HCT116 (cell line): ENCODE measurements at regions not wholly inside any gene's neighbourhood (a gene's known extent, or its start where the extent isn't known, plus 50 kb on each side); places are given as distances from the start of the nearest gene placed in this dataset.

Experiments used
- ATAC-seq: fragments of 200-7000 bp; cut with Tn5 transposase; 2 replicates; pipeline ENCODE4 v1.9.1; 2020; ENCODE audit warnings: mild to moderate bottlenecking, moderate library complexity
- BruUV-seq: library from RNA; stranded (reverse); fragments of 400-500 nt; replicated peaks from 2 replicates; lab custom pipeline; 2021; lab: Mats Ljungman, UMichigan
- CTCF ChIA-PET: fragments of 300-600 bp; sonication (Branson Sonifier 250); formaldehyde crosslinking; loops from one replicate; lab custom pipeline; 2021; ENCODE audit warnings: antibody characterized with exemption; lab: Charles Lee
- POLR2A ChIA-PET: fragments of 300-600, 350-600 bp; sonication (Branson Sonifier 250); formaldehyde crosslinking; loops from one replicate; lab custom pipeline; 2021; ENCODE audit warnings: antibody characterized with exemption; lab: Charles Lee
- RAD21 ChIA-PET, 2 experiments: fragments of 300-600 bp; sonication (Branson Sonifier 250); formaldehyde crosslinking; loops; one replicate each; lab custom pipeline; 2023; ENCODE audit warnings: low total read pairs in 2 of 2; ENCODE audit not compliant: uncharacterized antibody in 2 of 2, unreplicated experiment in 2 of 2, low non-redundant PET in 1 of 2; lab: Charles Lee
- DNase-seq: peaks from one replicate; pipeline ENCODE4 v3.0.0-alpha.2; 2010; ENCODE audit warnings: low read depth, low spot score
- H2AFZ ChIP-seq: fragments of 200-600 bp; shearing (Covaris generic), sonication (generic); 2 replicates; pipeline ENCODE4 v1.6.1; 2017; ENCODE audit warnings: low read depth, mixed run types, mixed read lengths, antibody characterized with exemption, low read length; ENCODE audit not compliant: poor library complexity, severe bottlenecking
- H3K27ac ChIP-seq: 2 replicates; pipeline ENCODE4 v1.5.1; 2012; ENCODE audit warnings: low read depth, low read length
- H3K27me3 ChIP-seq: fragments of 200-600 bp; sonication (generic); 2 replicates; pipeline ENCODE4 v1.6.1; 2016; ENCODE audit warnings: mixed run types, low read length, mixed read lengths; ENCODE audit not compliant: insufficient read depth
- H3K36me3 ChIP-seq, 2 experiments: fragments of 200-500 bp in 1 of 2; fragments of 200-600 bp in 1 of 2; sonication (Bioruptor generic) in 1 of 2; sonication (generic) in 1 of 2; 2 replicates each; pipeline versions ENCODE4 v1.5.1 to v1.6.1; 2014 to 2016; ENCODE audit warnings: low read length in 2 of 2, inconsistent platforms in 1 of 2, mixed read lengths in 1 of 2, mixed run types in 1 of 2; ENCODE audit not compliant: insufficient read depth in 2 of 2, control insufficient read depth in 1 of 2
- H3K4me1 ChIP-seq, 2 experiments: fragments of 200-600 bp in 1 of 2; sonication (generic) in 1 of 2; 2 replicates each; pipeline versions ENCODE4 v1.5.1 to v1.6.1; 2012 to 2017; ENCODE audit warnings: low read length in 2 of 2, inconsistent platforms in 1 of 2, mild to moderate bottlenecking in 1 of 2, mixed read lengths in 1 of 2, mixed run types in 1 of 2, moderate library complexity in 1 of 2; ENCODE audit not compliant: insufficient read depth in 2 of 2, control insufficient read depth in 1 of 2
- H3K4me2 ChIP-seq: fragments of 200-600 bp; sonication (generic); 2 replicates; pipeline ENCODE4 v1.6.1; 2017; ENCODE audit warnings: mixed run types, low read length, mixed read lengths
- H3K4me3 ChIP-seq, 2 experiments: fragments of 200-600 bp in 1 of 2; sonication (generic) in 1 of 2; replicated peaks in 1 of 2; 2 replicates each; pipeline ENCODE4 v1.5.1; 2011 to 2016; ENCODE audit warnings: low read length in 2 of 2, control low read depth in 1 of 2, low read depth in 1 of 2, mild to moderate bottlenecking in 1 of 2, mixed read lengths in 1 of 2, mixed run types in 1 of 2
- H3K79me2 ChIP-seq: fragments of 200-600 bp; sonication (generic); 2 replicates; pipeline ENCODE4 v1.6.1; 2017; ENCODE audit warnings: mild to moderate bottlenecking, mixed run types, low read length, moderate library complexity, mixed read lengths; ENCODE audit not compliant: insufficient read depth
- H3K9ac ChIP-seq: fragments of 200-600 bp; sonication (generic); 2 replicates; pipeline ENCODE4 v1.6.1; 2016; ENCODE audit warnings: low read length, mixed read lengths
- H3K9me2 ChIP-seq: fragments of 200-600 bp; sonication (generic), shearing (Covaris generic); 2 replicates; pipeline ENCODE4 v1.6.1; 2017; ENCODE audit warnings: mixed run types, mild to moderate bottlenecking, moderate library complexity; ENCODE audit not compliant: insufficient read depth
- H3K9me3 ChIP-seq, 2 experiments: fragments of 200-500 bp in 1 of 2; fragments of 200-600 bp in 1 of 2; sonication (Bioruptor generic) in 1 of 2; sonication (generic) in 1 of 2; 2 replicates each; pipeline ENCODE4 v1.6.1; 2014 to 2017; ENCODE audit warnings: low read length in 2 of 2, mixed read lengths in 2 of 2, inconsistent platforms in 1 of 2, low read depth in 1 of 2, mild to moderate bottlenecking in 1 of 2, mixed run types in 1 of 2, moderate library complexity in 1 of 2; ENCODE audit not compliant: control insufficient read depth in 1 of 2, insufficient read depth in 1 of 2
- H4K20me1 ChIP-seq: fragments of 200-600 bp; sonication (generic), shearing (Covaris generic); 2 replicates; pipeline ENCODE4 v1.6.1; 2017; ENCODE audit warnings: mixed run types, mild to moderate bottlenecking, moderate library complexity; ENCODE audit not compliant: insufficient read depth
- ATF3 ChIP-seq: IDR thresholded peaks from 2 replicates; pipeline ENCODE4 v1.6.1; 2012
- CBX3 ChIP-seq: IDR thresholded peaks from 2 replicates; pipeline ENCODE4 v1.6.1; 2012; ENCODE audit warnings: low read depth
- CEBPB ChIP-seq: IDR thresholded peaks from 2 replicates; pipeline ENCODE4 v1.6.1; 2012; ENCODE audit warnings: low read depth
- ELF1 ChIP-seq: IDR thresholded peaks from 2 replicates; pipeline ENCODE4 v1.6.1; 2012; ENCODE audit warnings: low read depth, borderline replicate concordance
- EZH2 ChIP-seq: fragments of 200-600 bp; sonication (generic); IDR thresholded peaks from 2 replicates; pipeline ENCODE4 v1.6.1; 2017; ENCODE audit warnings: antibody characterized with exemption, mixed run types
- EZH2phosphoT487 ChIP-seq: fragments of 200-600 bp; IDR thresholded peaks from 2 replicates; pipeline ENCODE4 v1.6.1; 2018; ENCODE audit warnings: antibody characterized with exemption, borderline replicate concordance
- FOSL1 ChIP-seq: IDR thresholded peaks from 2 replicates; pipeline ENCODE4 v1.6.1; 2012; ENCODE audit warnings: low read depth
- MAX ChIP-seq: IDR thresholded peaks from 2 replicates; pipeline ENCODE4 v1.6.1; 2012
- POLR2A ChIP-seq: IDR thresholded peaks from 2 replicates; pipeline ENCODE4 v1.7.0; 2011; ENCODE audit warnings: borderline replicate concordance; ENCODE audit not compliant: insufficient read depth, insufficient read length; ENCODE audit errors: extremely low read depth
- POLR2AphosphoS5 ChIP-seq: IDR thresholded peaks from 2 replicates; pipeline ENCODE4 v1.6.1; 2011; ENCODE audit warnings: mild to moderate bottlenecking, low read depth, low read length, moderate library complexity
- RAD21 ChIP-seq: IDR thresholded peaks from 2 replicates; pipeline ENCODE4 v1.6.1; 2012; ENCODE audit warnings: low read depth, mild to moderate bottlenecking
- SRF ChIP-seq: IDR thresholded peaks from 2 replicates; pipeline ENCODE4 v1.6.1; 2012; ENCODE audit warnings: low read depth
- TCF7L2 ChIP-seq: IDR thresholded peaks from 2 replicates; pipeline ENCODE4 v1.7.0; 2011; ENCODE audit warnings: borderline replicate concordance, inconsistent platforms; ENCODE audit not compliant: insufficient read depth, insufficient read length; ENCODE audit errors: extremely low read depth
- YY1 ChIP-seq: IDR thresholded peaks from 2 replicates; pipeline ENCODE4 v1.6.1; 2011; ENCODE audit warnings: low read length, low read depth, moderate library complexity, mild to moderate bottlenecking; ENCODE audit not compliant: insufficient replicate concordance; ENCODE audit errors: extremely low read depth
- ZFX ChIP-seq: fragments of 450-650 bp; IDR thresholded peaks from 2 replicates; pipeline ENCODE4 v1.6.1; 2017
- intact Hi-C: fragments of 100-400 bp; cut with micrococcal nuclease; formaldehyde crosslinking; loops from 2 replicates; pipeline ENCODE4 v1.10.0; 2022
- TF ChIP-seq, protein P1 (sequence below): IDR thresholded peaks from 2 replicates; pipeline ENCODE4 v1.6.1; 2011; ENCODE audit warnings: mild to moderate bottlenecking, low read length, moderate library complexity; ENCODE audit not compliant: insufficient replicate concordance; ENCODE audit errors: extremely low read depth
- TF ChIP-seq, protein P2 (sequence below): IDR thresholded peaks from 2 replicates; pipeline ENCODE4 v1.6.1; 2012; ENCODE audit warnings: low read depth

DNA sequence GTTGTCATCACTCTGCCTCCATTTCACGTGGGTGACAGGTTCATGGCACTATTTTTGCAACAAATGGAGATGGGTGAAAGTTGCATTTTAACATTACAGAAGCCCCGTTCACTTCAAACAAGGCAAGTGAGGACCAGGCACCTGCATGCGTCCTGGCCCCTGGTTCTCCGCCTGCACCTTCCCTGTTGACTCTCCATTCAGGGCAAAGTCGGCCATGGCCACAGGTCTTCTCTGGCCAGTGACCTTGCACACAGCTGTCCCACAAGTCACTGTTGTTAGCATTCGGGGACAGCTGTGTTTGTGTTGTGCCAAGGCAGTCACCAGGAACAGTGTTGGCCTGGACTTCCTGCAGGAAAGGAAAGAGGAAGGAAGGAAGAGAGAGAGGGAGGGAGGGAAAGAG lies 554.9 kb downstream of the TCERG1L start (continued):
- no peak for TF ChIP-seq TCF7L2
- TF ChIP-seq EZH2: no peak
- TF ChIP-seq, all 23 proteins: peak for 0

DNA sequence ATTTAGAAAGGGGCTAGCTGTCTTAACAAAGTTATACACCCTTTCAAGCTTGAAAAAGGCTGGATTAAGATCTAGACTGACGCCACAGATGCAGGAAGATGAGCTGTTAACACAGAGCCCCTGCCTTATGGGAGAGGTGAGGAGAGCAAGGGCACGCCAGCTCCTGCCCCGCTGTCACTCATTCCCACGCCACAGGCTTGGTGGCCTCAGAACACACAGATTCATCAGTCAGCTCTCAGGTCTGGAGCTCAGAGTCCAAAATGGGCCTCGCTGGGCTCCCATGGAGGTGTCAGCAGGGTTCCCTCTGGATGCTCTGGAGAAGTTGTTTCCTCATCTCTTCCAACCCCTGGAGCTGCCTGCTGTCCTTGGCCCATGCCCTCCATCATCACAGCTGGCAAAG lies 554.2 kb downstream of the TCERG1L start:
- no peak overlapping the region for H2AFZ ChIP-seq
- RAD21 ChIA-PET: no interaction called here
- H3K4me1 ChIP-seq: no peaks in the 10 kb centered on the region
- no peaks in the 10 kb centered on the region for H3K9me3 ChIP-seq
- no peaks in the 10 kb centered on the region for H3K79me2 ChIP-seq
- H3K4me3 ChIP-seq: no peak overlapping the region
- DNase-seq: no peak
- no peak overlapping the region for H3K27ac ChIP-seq
- ATAC-seq: no peak
- no peaks in the 10 kb centered on the region for H3K36me3 ChIP-seq
- intact Hi-C loops: no loop called here
- H4K20me1 ChIP-seq: no peaks in the 10 kb centered on the region
- H3K27me3 ChIP-seq: no peaks in the 10 kb centered on the region
- TF ChIP-seq FOSL1 (no peak), CBX3 (no peak), SRF (no peak), POLR2A (no peak), EZH2phosphoT487 (no peak), YY1 (no peak), ZFX (no peak), MAX (no peak), ELF1 (no peak), CEBPB (no peak), POLR2AphosphoS5 (no peak), ATF3 (no peak), RAD21 (no peak), EZH2 (no peak)
- TF ChIP-seq, protein P1, sequence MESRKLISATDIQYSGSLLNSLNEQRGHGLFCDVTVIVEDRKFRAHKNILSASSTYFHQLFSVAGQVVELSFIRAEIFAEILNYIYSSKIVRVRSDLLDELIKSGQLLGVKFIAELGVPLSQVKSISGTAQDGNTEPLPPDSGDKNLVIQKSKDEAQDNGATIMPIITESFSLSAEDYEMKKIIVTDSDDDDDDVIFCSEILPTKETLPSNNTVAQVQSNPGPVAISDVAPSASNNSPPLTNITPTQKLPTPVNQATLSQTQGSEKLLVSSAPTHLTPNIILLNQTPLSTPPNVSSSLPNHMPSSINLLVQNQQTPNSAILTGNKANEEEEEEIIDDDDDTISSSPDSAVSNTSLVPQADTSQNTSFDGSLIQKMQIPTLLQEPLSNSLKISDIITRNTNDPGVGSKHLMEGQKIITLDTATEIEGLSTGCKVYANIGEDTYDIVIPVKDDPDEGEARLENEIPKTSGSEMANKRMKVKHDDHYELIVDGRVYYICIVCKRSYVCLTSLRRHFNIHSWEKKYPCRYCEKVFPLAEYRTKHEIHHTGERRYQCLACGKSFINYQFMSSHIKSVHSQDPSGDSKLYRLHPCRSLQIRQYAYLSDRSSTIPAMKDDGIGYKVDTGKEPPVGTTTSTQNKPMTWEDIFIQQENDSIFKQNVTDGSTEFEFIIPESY: no peak
- TF ChIP-seq, protein P2, sequence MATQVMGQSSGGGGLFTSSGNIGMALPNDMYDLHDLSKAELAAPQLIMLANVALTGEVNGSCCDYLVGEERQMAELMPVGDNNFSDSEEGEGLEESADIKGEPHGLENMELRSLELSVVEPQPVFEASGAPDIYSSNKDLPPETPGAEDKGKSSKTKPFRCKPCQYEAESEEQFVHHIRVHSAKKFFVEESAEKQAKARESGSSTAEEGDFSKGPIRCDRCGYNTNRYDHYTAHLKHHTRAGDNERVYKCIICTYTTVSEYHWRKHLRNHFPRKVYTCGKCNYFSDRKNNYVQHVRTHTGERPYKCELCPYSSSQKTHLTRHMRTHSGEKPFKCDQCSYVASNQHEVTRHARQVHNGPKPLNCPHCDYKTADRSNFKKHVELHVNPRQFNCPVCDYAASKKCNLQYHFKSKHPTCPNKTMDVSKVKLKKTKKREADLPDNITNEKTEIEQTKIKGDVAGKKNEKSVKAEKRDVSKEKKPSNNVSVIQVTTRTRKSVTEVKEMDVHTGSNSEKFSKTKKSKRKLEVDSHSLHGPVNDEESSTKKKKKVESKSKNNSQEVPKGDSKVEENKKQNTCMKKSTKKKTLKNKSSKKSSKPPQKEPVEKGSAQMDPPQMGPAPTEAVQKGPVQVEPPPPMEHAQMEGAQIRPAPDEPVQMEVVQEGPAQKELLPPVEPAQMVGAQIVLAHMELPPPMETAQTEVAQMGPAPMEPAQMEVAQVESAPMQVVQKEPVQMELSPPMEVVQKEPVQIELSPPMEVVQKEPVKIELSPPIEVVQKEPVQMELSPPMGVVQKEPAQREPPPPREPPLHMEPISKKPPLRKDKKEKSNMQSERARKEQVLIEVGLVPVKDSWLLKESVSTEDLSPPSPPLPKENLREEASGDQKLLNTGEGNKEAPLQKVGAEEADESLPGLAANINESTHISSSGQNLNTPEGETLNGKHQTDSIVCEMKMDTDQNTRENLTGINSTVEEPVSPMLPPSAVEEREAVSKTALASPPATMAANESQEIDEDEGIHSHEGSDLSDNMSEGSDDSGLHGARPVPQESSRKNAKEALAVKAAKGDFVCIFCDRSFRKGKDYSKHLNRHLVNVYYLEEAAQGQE: no peak
- BruUV-seq: no TSS peak
- CTCF ChIA-PET: no interaction called here
- no peak overlapping the region for H3K4me2 ChIP-seq
- no peak overlapping the region for H3K9ac ChIP-seq
- H3K9me2 ChIP-seq: no peaks in the 10 kb centered on the region
- POLR2A ChIA-PET: no interaction called here
